SKM-1 treated with dmso at 0.1 percent for 144 hours (cell line): ENCODE measurements at regions not wholly inside any gene's neighbourhood (a gene's known extent, or its start where the extent isn't known, plus 50 kb on each side); places are given as distances from the start of the nearest gene placed in this dataset.

Experiments
- DNase-seq: peaks from one replicate; lab custom pipeline; 2025; ENCODE audit not compliant: unreplicated experiment; lab: John Stamatoyannopoulos, UW

- no peak for DNase-seq
Observed at GRCh38 chr3:152051501-152052404, 178.3 kb downstream of the SUCNR1 start.

- DNase-seq, result no peak
Observed at GRCh38 chr3:152053866-152054265, 180.4 kb downstream of the SUCNR1 start.

GRCh38 chr3:152054315-152054714 is 180.9 kb downstream of the SUCNR1 start:
- no peak for DNase-seq

GRCh38 chr3:152056073-152056472 is 182.6 kb downstream of the SUCNR1 start:
- DNase-seq, result no peak

GRCh38 chr3:152056481-152056880 is 183.0 kb downstream of the SUCNR1 start:
- DNase-seq, result no peak

GRCh38 chr3:152056987-152057386 is 183.5 kb downstream of the SUCNR1 start:
- DNase-seq, result no peak

- DNase-seq, result no peak
Observed at GRCh38 chr3:152058856-152059255, 185.4 kb downstream of the SUCNR1 start.

GRCh38 chr3:152060701-152061100 is 187.3 kb downstream of the SUCNR1 start:
- DNase-seq, result no peak

- no peak for DNase-seq
Observed at GRCh38 chr3:152061296-152061695, 187.9 kb downstream of the SUCNR1 start.

GRCh38 chr3:152069871-152070270 is 196.4 kb downstream of the SUCNR1 start:
- DNase-seq, result no peak

GRCh38 chr3:152071315-152071714 is 197.4 kb upstream of the MBNL1 start:
- DNase-seq, result no peak

- DNase-seq, result peak; percentile 87
Observed at GRCh38 chr3:152071924-152072323, 196.8 kb upstream of the MBNL1 start.

- no peak for DNase-seq
Observed at GRCh38 chr3:152073267-152073666, 195.5 kb upstream of the MBNL1 start.

GRCh38 chr3:152076148-152076547 is 192.6 kb upstream of the MBNL1 start:
- no peak for DNase-seq

GRCh38 chr3:152079980-152080379 is 188.7 kb upstream of the MBNL1 start:
- DNase-seq, result no peak

GRCh38 chr3:152083135-152083534 is 185.6 kb upstream of the MBNL1 start:
- no peak for DNase-seq

GRCh38 chr3:152084441-152085158 is 184.1 kb upstream of the MBNL1 start:
- DNase-seq, result no peak

GRCh38 chr3:152087153-152087552 is 181.6 kb upstream of the MBNL1 start:
- no peak for DNase-seq

- DNase-seq, result no peak
Observed at GRCh38 chr3:152089528-152089927, 179.2 kb upstream of the MBNL1 start.

GRCh38 chr3:152091725-152092124 is 177.0 kb upstream of the MBNL1 start:
- DNase-seq, result no peak

- DNase-seq, result no peak
Observed at GRCh38 chr3:152093901-152094300, 174.8 kb upstream of the MBNL1 start.

- no peak for DNase-seq
Observed at GRCh38 chr3:152094406-152094805, 174.3 kb upstream of the MBNL1 start.
